ENCODE measurements at regions not wholly inside any gene's neighbourhood (a gene's known extent, or its start where the extent isn't known, plus 50 kb on each side); places are given as distances from the start of the nearest gene placed in this dataset.

DNA sequence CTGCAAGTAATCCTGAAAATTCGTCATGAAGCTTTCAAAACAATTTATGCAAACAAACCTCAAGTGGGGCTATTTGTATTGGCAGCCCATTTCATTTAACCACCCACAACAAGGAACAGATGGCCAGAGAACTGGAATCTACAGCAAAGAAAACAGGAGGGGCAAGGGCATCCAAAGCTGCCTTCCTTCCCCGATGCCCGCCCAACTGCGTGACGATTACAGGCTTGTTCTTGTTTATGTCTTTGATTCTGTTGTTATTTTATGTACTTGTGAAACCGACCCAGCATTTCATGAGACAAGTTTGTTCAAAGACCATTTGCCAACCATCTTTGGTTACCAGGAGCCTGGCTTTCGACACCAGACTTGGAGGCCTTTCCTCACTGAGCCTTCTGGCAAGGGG is 59.1 kb upstream of the IRX6 start:
- no peaks in the 10 kb centered on the region for H3K36me3 ChIP-seq
- no peak overlapping the region for H3K4me3 ChIP-seq (ENCODE audit: low read depth, low read length)
- no peak for DNase-seq
- TF ChIP-seq, protein P1, sequence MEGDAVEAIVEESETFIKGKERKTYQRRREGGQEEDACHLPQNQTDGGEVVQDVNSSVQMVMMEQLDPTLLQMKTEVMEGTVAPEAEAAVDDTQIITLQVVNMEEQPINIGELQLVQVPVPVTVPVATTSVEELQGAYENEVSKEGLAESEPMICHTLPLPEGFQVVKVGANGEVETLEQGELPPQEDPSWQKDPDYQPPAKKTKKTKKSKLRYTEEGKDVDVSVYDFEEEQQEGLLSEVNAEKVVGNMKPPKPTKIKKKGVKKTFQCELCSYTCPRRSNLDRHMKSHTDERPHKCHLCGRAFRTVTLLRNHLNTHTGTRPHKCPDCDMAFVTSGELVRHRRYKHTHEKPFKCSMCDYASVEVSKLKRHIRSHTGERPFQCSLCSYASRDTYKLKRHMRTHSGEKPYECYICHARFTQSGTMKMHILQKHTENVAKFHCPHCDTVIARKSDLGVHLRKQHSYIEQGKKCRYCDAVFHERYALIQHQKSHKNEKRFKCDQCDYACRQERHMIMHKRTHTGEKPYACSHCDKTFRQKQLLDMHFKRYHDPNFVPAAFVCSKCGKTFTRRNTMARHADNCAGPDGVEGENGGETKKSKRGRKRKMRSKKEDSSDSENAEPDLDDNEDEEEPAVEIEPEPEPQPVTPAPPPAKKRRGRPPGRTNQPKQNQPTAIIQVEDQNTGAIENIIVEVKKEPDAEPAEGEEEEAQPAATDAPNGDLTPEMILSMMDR (IDR thresholded peaks at IDR 0.05; ENCODE audit: low read depth, low read length) = no peak
- no peaks in the 10 kb centered on the region for H3K9me3 ChIP-seq
- H3K27me3 ChIP-seq = no peaks in the 10 kb centered on the region
- no peaks in the 10 kb centered on the region for H3K4me1 ChIP-seq

DNA sequence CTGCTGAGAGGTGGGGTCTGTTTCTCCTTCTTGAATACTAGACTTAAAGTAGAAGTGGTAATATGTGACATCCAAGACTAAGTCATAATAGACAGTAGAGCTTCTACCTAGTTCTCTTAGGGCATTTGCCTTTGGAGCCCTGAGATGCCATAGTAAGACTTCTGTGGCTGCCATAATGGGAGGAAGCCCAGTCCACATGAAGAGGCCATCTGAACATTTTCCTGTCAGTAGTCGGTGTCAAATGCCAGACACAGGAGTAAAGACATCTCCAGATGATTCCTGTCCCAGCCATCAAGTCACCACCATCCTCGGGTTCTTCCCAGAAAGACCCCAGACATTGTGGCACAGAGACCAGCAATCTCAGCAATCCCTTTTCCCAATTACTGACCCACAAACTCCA is 58.1 kb upstream of the IRX6 start:
- Histone ChIP-seq H3K4me1 (no peaks in the 10 kb centered on the region), H3K9me3 (no peaks in the 10 kb centered on the region), H3K27me3 (no peaks in the 10 kb centered on the region), H3K36me3 (no peaks in the 10 kb centered on the region), H3K4me3 (ENCODE audit: low read depth, low read length) (no peak overlapping the region)
- TF ChIP-seq, protein P1 (IDR thresholded peaks at IDR 0.05; ENCODE audit: low read depth, low read length) = no peak
- no peak for DNase-seq

DNA sequence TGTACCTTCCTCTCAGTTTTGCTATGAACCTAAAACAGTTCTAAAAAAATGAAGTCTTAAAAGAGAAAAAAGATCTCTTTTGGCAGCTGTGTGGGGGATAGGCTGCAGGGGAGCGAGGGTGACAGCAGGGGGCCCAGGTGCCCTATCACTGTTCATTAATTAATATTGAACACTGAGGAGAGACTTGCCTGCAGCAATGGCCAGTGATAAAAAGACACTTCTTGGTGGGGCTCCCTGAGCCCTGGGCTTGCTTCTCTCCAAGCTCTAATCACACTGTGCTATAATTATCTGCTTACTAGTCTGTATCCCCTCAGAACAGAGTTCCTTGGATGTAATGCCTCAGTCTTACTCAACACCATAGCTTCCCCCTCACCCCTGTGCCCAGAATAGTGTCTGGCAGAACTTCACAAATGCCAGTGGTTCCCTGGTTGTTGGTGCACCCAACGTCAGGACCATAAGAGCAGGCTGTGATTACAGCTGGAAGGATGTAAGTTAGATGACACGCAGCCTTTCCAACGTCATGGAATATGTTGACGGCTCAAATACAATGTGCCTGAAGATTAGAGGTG is 52.0 kb upstream of the IRX6 start:
- DNase-seq = no peak
- Histone ChIP-seq H3K36me3 (no peaks in the 10 kb centered on the region), H3K27me3 (no peaks in the 10 kb centered on the region), H3K4me3 (ENCODE audit: low read depth, low read length) (no peak overlapping the region), H3K9me3 (no peaks in the 10 kb centered on the region), H3K4me1 (no peaks in the 10 kb centered on the region)
- TF ChIP-seq, protein P1 (IDR thresholded peaks at IDR 0.05; ENCODE audit: low read depth, low read length) = peak; percentile 19

DNA sequence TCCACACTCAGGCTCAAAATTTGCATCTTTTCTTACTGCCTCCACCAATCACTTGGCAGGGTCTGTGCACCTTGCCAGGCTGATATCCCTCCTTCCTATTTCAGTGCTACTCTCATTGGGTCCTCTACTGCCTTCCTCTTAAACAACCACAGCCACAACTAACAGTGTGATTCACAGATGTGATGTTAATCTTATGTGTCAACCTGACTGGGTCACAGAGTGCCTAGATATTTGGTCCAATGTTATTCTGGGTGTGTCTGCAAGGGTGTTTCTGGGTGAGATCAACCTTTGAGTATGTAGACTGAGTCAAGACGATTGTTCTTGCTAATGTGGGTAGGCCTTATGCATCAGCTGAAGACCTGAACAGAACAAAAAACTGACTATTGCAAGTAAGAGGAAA is 51.3 kb upstream of the IRX6 start:
- TF ChIP-seq, protein P1 (IDR thresholded peaks at IDR 0.05; ENCODE audit: low read depth, low read length) = no peak
- no peak overlapping the region for H3K4me3 ChIP-seq (ENCODE audit: low read depth, low read length)
- no peaks in the 10 kb centered on the region for H3K4me1 ChIP-seq
- no peaks in the 10 kb centered on the region for H3K27me3 ChIP-seq
- no peaks in the 10 kb centered on the region for H3K36me3 ChIP-seq
- no peaks in the 10 kb centered on the region for H3K9me3 ChIP-seq
- no peak for DNase-seq

DNA sequence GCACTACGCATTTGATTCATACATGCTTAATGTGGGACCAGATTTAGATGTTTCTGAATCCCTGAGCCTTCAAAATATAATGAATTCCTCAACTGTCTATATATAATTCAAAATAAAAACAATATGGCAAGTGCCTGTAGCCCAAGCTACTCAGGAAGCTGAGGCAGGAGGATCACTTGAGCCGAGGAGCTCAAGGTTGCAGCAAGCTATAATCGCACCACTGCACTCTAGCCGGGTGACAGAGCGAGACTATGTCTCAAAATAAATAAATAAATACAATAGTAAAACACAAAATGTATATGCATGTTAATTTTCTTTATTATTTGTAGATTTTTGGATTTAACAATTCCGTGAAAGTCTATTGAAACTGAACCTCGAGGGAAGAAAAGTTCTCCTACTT is 50.6 kb upstream of the IRX6 start:
- no peak overlapping the region for H3K4me3 ChIP-seq (ENCODE audit: low read depth, low read length)
- no peaks in the 10 kb centered on the region for H3K36me3 ChIP-seq
- TF ChIP-seq, protein P1 (IDR thresholded peaks at IDR 0.05; ENCODE audit: low read depth, low read length) = no peak
- no peaks in the 10 kb centered on the region for H3K9me3 ChIP-seq
- DNase-seq = no peak
- no peaks in the 10 kb centered on the region for H3K4me1 ChIP-seq
- H3K27me3 ChIP-seq = no peaks in the 10 kb centered on the region

DNA sequence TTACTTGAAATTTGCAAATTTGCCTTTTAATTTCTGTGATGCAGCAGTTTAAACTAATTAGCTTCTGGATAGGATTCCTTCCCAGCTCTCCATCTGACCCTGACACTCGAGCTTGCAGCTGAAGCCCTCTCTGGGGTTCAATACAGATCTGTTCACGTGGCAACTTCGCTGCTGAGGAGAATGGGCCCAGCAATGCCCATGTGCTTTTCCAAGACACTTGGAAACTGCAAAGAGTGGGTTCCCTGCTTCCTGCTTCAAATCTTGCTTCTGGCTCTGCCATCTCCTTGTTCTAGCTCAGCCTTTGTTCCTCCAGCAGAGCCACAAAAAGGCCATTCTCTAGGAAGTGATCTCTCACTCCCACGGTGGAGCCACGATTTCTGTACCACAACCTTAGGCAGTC is 50.0 kb upstream of the IRX6 start:
- Histone ChIP-seq H3K9me3 (no peaks in the 10 kb centered on the region), H3K27me3 (no peaks in the 10 kb centered on the region), H3K4me3 (ENCODE audit: low read depth, low read length) (no peak overlapping the region), H3K36me3 (no peaks in the 10 kb centered on the region), H3K4me1 (no peaks in the 10 kb centered on the region)
- TF ChIP-seq, protein P1 (IDR thresholded peaks at IDR 0.05; ENCODE audit: low read depth, low read length) = no peak
- DNase-seq = no peak
